Ectodermal cell (in vitro differentiated cells): ENCODE measurements at regions not wholly inside any gene's neighbourhood (a gene's known extent, or its start where the extent isn't known, plus 50 kb on each side); places are given as distances from the start of the nearest gene placed in this dataset.
"Not testable (repeated sequence)": the region's sequence is repeated elsewhere in the genome, so short reads cannot be mapped to it uniquely, and the experiment has no call there.

Experiments
- H3K27ac ChIP-seq: 2 replicates; pipeline ENCODE4 v1.7.0; 2013; ENCODE audit warnings: mild to moderate bottlenecking, low read depth, low read length; ENCODE audit not compliant: insufficient read depth, poor library complexity, severe bottlenecking
- H3K27me3 ChIP-seq: 2 replicates; pipeline ENCODE4 v1.7.0; 2013; ENCODE audit warnings: mild to moderate bottlenecking, low read length; ENCODE audit not compliant: insufficient read depth, control insufficient read depth, poor library complexity, severe bottlenecking
- H3K36me3 ChIP-seq: one replicate; pipeline ENCODE4 v1.7.0; 2013; ENCODE audit warnings: low read length; ENCODE audit not compliant: control insufficient read depth, insufficient read depth
- H3K4me1 ChIP-seq: one replicate; pipeline ENCODE4 v1.7.0; 2013; ENCODE audit warnings: low read length; ENCODE audit not compliant: control insufficient read depth, insufficient read depth
- H3K4me3 ChIP-seq: 2 replicates; pipeline ENCODE4 v1.7.0; 2013; ENCODE audit warnings: low read depth, low read length, control low read depth; ENCODE audit not compliant: insufficient read depth
- H3K9me3 ChIP-seq: 2 replicates; pipeline ENCODE4 v1.7.0; 2013; ENCODE audit warnings: mild to moderate bottlenecking, low read length, moderate library complexity; ENCODE audit not compliant: control insufficient read depth
- WGBS, 2 experiments: methylation state at CpG; one replicate each; pipeline ENCODE4 v1.1.7; 2013; ENCODE audit warnings: missing lambda C conversion rate in 2 of 2; 5-methylcytosine and 5-hydroxymethylcytosine counted together

- no peaks in the 10 kb centered on the region for H3K4me1 ChIP-seq
- H3K4me3 ChIP-seq, result no peak overlapping the region
- no peaks in the 10 kb centered on the region for H3K27me3 ChIP-seq
- no peaks in the 10 kb centered on the region for H3K36me3 ChIP-seq
- WGBS, 2 experiments, result 96 to 98% methylated on average over 6 of the region's 6 CpGs
- H3K9me3 ChIP-seq, result no peaks in the 10 kb centered on the region
- no peak overlapping the region for H3K27ac ChIP-seq
These were observed 336.3 kb downstream of the TFAP2A start for GRCh38 chr6:10078581-10078980.

GRCh38 chr6:10074726-10075125 lies 340.1 kb downstream of the TFAP2A start:
- H3K4me3 ChIP-seq, H3K4me1 ChIP-seq, H3K27ac ChIP-seq, H3K36me3 ChIP-seq, H3K9me3 ChIP-seq, H3K27me3 ChIP-seq: not testable (repeated sequence)
- 96 to 97% methylated on average over 45 of the region's 45 CpGs for WGBS, 2 experiments

- Histone ChIP-seq H3K27me3 (no peaks in the 10 kb centered on the region), H3K4me3 (no peak overlapping the region), H3K9me3 (no peaks in the 10 kb centered on the region), H3K4me1 (no peaks in the 10 kb centered on the region), H3K36me3 (no peaks in the 10 kb centered on the region), H3K27ac (no peak overlapping the region)
- WGBS, 2 experiments, result 91 to 92% methylated on average over 9 of the region's 9 CpGs
These were observed 341.5 kb downstream of the TFAP2A start for GRCh38 chr6:10073341-10073740.

- Histone ChIP-seq H3K4me3 (no peak overlapping the region), H3K27me3 (no peaks in the 10 kb centered on the region), H3K27ac (no peak overlapping the region), H3K9me3 (no peaks in the 10 kb centered on the region), H3K36me3 (no peaks in the 10 kb centered on the region), H3K4me1 (no peaks in the 10 kb centered on the region)
- 80 to 82% methylated on average over 5 of the region's 5 CpGs for WGBS, 2 experiments
These were observed 343.1 kb downstream of the TFAP2A start for GRCh38 chr6:10071631-10072220.

GRCh38 chr6:10060004-10060403 lies 354.9 kb downstream of the TFAP2A start:
- WGBS, 2 experiments, result 90 to 100% methylated on average over 2 of the region's 2 CpGs
- Histone ChIP-seq H3K4me1 (no peaks in the 10 kb centered on the region), H3K4me3 (no peak overlapping the region), H3K9me3 (no peaks in the 10 kb centered on the region), H3K27me3 (no peaks in the 10 kb centered on the region), H3K27ac (no peak overlapping the region), H3K36me3 (no peaks in the 10 kb centered on the region)

DNA sequence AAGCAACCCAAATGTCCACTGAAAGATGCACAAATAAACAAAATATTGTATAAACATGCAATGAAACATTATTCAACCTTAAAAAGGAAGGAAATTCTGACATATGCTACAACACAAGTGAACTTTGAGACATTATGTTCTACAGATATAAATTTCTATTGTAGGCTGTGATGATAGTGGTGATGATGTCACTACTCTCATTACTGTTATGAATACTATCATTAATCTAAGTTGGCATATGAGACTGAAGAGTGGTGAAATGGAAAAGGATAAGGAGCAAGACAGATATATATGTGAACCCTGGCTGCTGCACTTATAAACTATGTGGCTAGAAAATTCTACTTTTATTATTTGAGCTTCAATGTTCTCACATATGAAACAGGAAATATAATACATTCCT lies 360.2 kb downstream of the TFAP2A start:
- no peaks in the 10 kb centered on the region for H3K36me3 ChIP-seq
- H3K27me3 ChIP-seq, result no peaks in the 10 kb centered on the region
- no peaks in the 10 kb centered on the region for H3K4me1 ChIP-seq
- no peak overlapping the region for H3K4me3 ChIP-seq
- no peak overlapping the region for H3K27ac ChIP-seq
- H3K9me3 ChIP-seq, result no peaks in the 10 kb centered on the region

DNA sequence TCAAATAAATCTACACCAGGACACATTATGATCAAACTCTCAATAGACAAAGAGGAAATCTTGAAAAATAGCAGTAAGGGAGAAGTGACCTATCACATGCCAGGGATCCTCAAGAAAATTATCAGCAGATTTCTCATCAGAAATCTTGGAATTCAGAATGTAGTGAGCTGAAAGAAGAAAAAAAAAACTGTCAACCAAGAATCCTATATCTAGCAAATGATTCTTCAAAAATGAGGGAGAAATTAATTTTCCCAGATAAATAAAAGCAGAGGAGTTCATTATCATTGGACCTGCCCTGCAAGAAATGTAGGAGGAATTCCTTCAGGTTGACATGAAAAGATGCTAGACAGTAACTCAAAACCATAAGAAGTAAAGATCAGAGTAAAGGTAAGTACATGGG lies 363.6 kb downstream of the TFAP2A start:
- Histone ChIP-seq H3K36me3 (no peaks in the 10 kb centered on the region), H3K27ac (no peak overlapping the region), H3K9me3 (no peaks in the 10 kb centered on the region), H3K4me3 (no peak overlapping the region), H3K27me3 (no peaks in the 10 kb centered on the region), H3K4me1 (no peaks in the 10 kb centered on the region)

DNA sequence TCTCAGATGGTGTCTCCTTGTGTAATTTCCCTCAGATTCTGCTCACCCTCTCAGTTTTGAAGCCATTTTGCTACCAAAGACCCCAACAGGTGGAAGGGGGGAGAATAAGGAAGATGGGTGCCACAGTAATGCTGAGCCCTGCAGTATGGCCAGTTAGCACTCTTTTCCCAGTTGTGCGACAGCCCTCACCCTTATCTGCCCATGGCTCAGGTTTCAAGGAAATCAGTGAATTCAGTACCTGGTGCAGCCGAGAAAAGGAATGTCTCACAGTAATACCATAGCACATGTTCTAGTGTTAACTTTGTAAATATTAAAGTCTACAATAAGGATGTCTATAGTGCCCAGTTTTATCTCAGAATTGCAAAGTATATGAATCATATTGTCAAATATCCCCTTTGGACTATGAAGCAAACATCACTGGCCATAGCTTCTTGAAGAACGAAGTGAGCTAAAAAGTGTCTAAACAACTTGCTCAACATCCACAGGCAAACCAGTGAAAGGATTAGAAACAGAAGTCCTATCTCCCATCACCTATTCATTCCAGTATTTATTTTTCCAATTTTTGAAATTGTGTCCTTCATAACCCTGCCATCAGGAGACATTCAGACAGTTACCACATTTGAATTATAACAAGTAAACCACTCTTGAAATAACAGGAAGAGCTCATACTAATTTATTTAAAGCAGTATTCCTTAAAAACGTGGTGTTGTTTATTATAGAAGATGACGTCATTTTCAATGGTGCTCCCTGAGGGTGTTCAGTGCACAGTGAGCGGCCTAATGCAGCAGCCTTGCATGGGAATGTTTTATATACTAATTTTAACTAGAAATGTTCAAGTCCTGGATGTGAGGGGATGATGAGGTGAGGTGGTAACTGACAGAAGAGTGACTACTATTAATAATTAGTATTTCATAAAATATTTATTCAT lies 366.2 kb downstream of the TFAP2A start:
- 80 to 93% methylated on average over 4 to 6 of the region's 6 CpGs for WGBS, 2 experiments
- no peak overlapping the region for H3K27ac ChIP-seq
- no peaks in the 10 kb centered on the region for H3K36me3 ChIP-seq
- no peak overlapping the region for H3K4me3 ChIP-seq
- H3K27me3 ChIP-seq, result no peaks in the 10 kb centered on the region
- H3K9me3 ChIP-seq, result no peaks in the 10 kb centered on the region
- H3K4me1 ChIP-seq, result peaks cover 1% of the 10 kb centered on the region

GRCh38 chr6:10042280-10042679 lies 372.6 kb downstream of the TFAP2A start:
- H3K27me3 ChIP-seq, result no peaks in the 10 kb centered on the region
- WGBS, 2 experiments, result 94 to 95% methylated on average over 4 of the region's 4 CpGs
- H3K36me3 ChIP-seq, result no peaks in the 10 kb centered on the region
- H3K4me3 ChIP-seq, result no peak overlapping the region
- H3K4me1 ChIP-seq, result peaks cover 5% of the 10 kb centered on the region
- H3K9me3 ChIP-seq, result no peaks in the 10 kb centered on the region
- no peak overlapping the region for H3K27ac ChIP-seq

DNA sequence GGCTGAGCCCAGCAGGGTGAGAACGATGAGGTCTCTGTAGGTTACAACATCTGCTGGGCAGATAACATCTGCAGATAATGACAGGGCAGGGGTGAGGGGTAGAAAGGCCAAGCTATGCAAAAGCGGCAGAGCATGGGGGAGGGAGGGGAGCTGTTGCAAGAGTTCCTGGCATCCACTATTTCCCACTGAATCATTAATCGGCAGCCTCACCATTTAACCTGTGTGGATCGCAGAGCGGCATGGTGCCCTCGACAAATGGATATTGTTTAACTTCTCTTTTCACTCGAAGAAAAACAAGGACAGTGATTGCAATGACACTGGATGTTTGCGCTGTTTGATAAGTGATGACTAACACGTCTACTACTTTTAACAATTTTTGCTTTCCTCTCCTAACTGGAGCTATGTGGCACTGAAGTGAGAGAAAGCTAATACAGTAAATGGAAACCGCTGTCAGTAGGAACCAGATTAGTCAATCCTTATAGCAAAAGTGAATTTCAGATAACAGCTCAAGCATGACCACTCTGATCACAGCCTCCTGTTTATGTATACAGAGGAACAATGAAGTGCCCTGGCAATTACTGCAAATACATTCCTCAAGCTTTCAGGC lies 381.5 kb downstream of the TFAP2A start:
- no peaks in the 10 kb centered on the region for H3K27me3 ChIP-seq
- peaks cover 11% of the 10 kb centered on the region for H3K4me1 ChIP-seq
- no peak overlapping the region for H3K4me3 ChIP-seq
- H3K9me3 ChIP-seq, result no peaks in the 10 kb centered on the region
- no peaks in the 10 kb centered on the region for H3K36me3 ChIP-seq
- no peak overlapping the region for H3K27ac ChIP-seq
- WGBS, 2 experiments, result 74 to 77% methylated on average over 10 of the region's 10 CpGs
